LNCaP clone FGC (cell line): ENCODE measurements at regions not wholly inside any gene's neighbourhood (a gene's known extent, or its start where the extent isn't known, plus 50 kb on each side); places are given as distances from the start of the nearest gene placed in this dataset.

Source experiments
- DNase-seq: peaks from one replicate; pipeline ENCODE4 v3.0.0-alpha.2; 2011; ENCODE audit warnings: low read depth
- H3K4me3 ChIP-seq: 2 replicates; pipeline ENCODE4 v1.5.1; 2011; ENCODE audit warnings: mild to moderate bottlenecking, low read depth, low read length, control low read depth
- TF ChIP-seq, protein P1 (sequence below): IDR thresholded peaks from 2 replicates; pipeline ENCODE4 v1.5.1; 2012; ENCODE audit warnings: mild to moderate bottlenecking; ENCODE audit not compliant: control insufficient read depth, insufficient read depth; ENCODE audit errors: extremely low read depth

- TF ChIP-seq, protein P1, sequence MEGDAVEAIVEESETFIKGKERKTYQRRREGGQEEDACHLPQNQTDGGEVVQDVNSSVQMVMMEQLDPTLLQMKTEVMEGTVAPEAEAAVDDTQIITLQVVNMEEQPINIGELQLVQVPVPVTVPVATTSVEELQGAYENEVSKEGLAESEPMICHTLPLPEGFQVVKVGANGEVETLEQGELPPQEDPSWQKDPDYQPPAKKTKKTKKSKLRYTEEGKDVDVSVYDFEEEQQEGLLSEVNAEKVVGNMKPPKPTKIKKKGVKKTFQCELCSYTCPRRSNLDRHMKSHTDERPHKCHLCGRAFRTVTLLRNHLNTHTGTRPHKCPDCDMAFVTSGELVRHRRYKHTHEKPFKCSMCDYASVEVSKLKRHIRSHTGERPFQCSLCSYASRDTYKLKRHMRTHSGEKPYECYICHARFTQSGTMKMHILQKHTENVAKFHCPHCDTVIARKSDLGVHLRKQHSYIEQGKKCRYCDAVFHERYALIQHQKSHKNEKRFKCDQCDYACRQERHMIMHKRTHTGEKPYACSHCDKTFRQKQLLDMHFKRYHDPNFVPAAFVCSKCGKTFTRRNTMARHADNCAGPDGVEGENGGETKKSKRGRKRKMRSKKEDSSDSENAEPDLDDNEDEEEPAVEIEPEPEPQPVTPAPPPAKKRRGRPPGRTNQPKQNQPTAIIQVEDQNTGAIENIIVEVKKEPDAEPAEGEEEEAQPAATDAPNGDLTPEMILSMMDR, result no peak
- H3K4me3 ChIP-seq, result no peak overlapping the region
- DNase-seq, result no peak
Measured at GRCh38 chr12:53820514-53821306, 68.9 kb upstream of the CISTR start.

DNA sequence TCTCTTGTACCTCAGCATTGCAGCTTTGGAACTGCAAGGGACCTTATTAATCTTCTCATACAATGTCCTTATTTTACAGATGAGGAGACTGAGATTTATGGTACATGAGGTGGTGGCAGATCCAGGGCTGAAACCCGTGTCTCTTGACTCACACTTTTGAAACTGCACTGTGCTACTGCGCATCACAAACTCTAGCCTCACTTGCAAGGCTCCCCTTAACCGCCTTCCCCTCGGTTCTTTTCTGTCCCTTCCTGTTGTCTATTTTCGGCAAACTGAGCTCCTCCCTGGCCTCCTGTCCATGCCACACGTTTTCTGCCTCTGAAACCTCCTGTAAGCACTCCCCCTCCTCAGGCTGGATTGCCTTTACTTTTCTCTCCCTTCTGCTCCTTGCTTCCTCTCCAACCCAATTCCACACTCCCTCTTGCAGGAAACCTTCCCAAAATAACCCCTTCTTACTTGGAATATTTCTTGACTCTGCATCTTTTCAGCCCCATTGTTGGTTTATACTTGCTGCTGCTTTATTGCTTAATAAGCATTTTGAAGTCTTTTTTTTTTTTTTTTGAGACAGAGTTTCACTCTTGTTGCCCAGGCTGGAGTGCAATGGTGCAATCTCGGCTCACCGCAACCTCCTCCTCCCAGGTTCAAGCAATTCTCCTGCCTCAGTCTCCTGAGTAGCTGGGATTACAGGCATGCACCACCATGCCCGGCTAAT is 72.4 kb upstream of the CISTR start:
- H3K4me3 ChIP-seq, result no peak overlapping the region
- no peak for DNase-seq
- TF ChIP-seq, protein P1, result no peak

- peak; percentile 79 for DNase-seq
- H3K4me3 ChIP-seq, result no peak overlapping the region
- TF ChIP-seq, protein P1, result no peak
Measured at GRCh38 chr12:53825246-53826081, 73.7 kb upstream of the CISTR start.

GRCh38 chr12:53827306-53827705 is 75.5 kb upstream of the CISTR start:
- DNase-seq, result no peak
- no peak overlapping the region for H3K4me3 ChIP-seq
- TF ChIP-seq, protein P1, result no peak

DNA sequence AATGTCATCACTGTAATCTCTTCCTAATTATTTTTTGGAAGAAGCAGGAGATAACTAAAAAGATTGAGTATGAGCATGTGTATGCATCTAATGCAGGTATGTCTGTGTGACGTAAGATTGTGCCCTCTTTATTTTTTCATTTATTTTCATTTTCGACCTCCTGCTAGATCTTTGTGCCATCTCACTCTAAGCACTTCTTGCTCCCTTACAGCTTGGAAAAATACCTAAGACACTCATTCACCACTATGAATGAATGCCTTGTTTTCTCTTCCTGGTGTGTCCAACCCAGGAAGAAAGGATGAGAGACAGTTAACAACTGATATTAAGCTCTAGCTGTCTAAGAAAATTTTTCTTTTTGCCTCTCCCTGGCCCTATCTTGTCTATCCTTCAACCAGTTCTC is 76.8 kb upstream of the CISTR start:
- no peak overlapping the region for H3K4me3 ChIP-seq
- DNase-seq, result no peak
- TF ChIP-seq, protein P1, result no peak

GRCh38 chr12:53829130-53829819 is 77.5 kb upstream of the CISTR start:
- TF ChIP-seq, protein P1, result no peak
- no peak overlapping the region for H3K4me3 ChIP-seq
- DNase-seq, result no peak
